HEK293 (cell line): ENCODE measurements at regions not wholly inside any gene's neighbourhood (a gene's known extent, or its start where the extent isn't known, plus 50 kb on each side); places are given as distances from the start of the nearest gene placed in this dataset.

Experiments
- CTCF ChIA-PET: fragments of 350-600 bp; formaldehyde crosslinking; extraction: SDS; loops from one replicate; lab custom pipeline; 2021; ENCODE audit warnings: antibody characterized with exemption; lab: Yijun Ruan, JAX
- POLR2A ChIA-PET: fragments of 300-600 bp; formaldehyde crosslinking; extraction: SDS; loops from one replicate; lab custom pipeline; 2020; ENCODE audit warnings: antibody characterized with exemption, inconsistent platforms; lab: Yijun Ruan, JAX
- H3K27ac ChIP-seq: fragments of 200-500 bp; sonication (Bioruptor generic); 2 replicates; pipeline ENCODE4 v1.5.1; 2014; ENCODE audit warnings: low read depth, low read length, control low read depth, inconsistent platforms; ENCODE audit errors: extremely low read depth
- H3K36me3 ChIP-seq, 2 experiments: fragments of 200-500 bp in 1 of 2; sonication (Bioruptor generic) in 1 of 2; 1 replicate in 1 of 2; 2 replicates in 1 of 2; pipeline ENCODE4 v1.5.1; 2014 to 2017; ENCODE audit warnings: inconsistent platforms in 2 of 2, low read length in 2 of 2; ENCODE audit not compliant: control insufficient read depth in 2 of 2, insufficient read depth in 1 of 2
- H3K4me1 ChIP-seq: fragments of 200-500 bp; sonication (Bioruptor generic); 2 replicates; pipeline ENCODE4 v1.5.1; 2014; ENCODE audit warnings: mild to moderate bottlenecking, low read length, inconsistent platforms; ENCODE audit not compliant: control insufficient read depth, insufficient read depth
- H3K4me3 ChIP-seq: 2 replicates; pipeline ENCODE4 v1.5.1; 2011; ENCODE audit warnings: low read depth, mild to moderate bottlenecking, control low read depth, low read length, moderate library complexity
- H3K9me3 ChIP-seq: fragments of 200-500 bp; sonication (Bioruptor generic); 2 replicates; pipeline ENCODE4 v1.5.1; 2014; ENCODE audit warnings: low read depth, low read length, inconsistent platforms; ENCODE audit not compliant: control insufficient read depth, insufficient read depth
- EGR2 ChIP-seq: fragments of 450-650 bp; formaldehyde crosslinking; IDR thresholded peaks from 2 replicates; pipeline ENCODE4 v1.5.1; 2016; ENCODE audit warnings: low read depth, missing biosample characterization, missing genetic modification characterization
- HOXC10 ChIP-seq: sonication (generic); formaldehyde crosslinking; IDR thresholded peaks from 2 replicates; pipeline ENCODE4 v1.8.1; 2023; ENCODE audit warnings: mild to moderate bottlenecking, missing genetic modification reagents
- MEIS1 ChIP-seq: sonication (generic); formaldehyde crosslinking; IDR thresholded peaks from 2 replicates; pipeline ENCODE4 v1.8.1; 2022; ENCODE audit warnings: missing genetic modification reagents, mild to moderate bottlenecking, borderline replicate concordance
- MYNN ChIP-seq: fragments of 450-650 bp; formaldehyde crosslinking; IDR thresholded peaks from 2 replicates; pipeline ENCODE4 v1.5.1; 2016; ENCODE audit warnings: missing biosample characterization, missing genetic modification characterization, borderline replicate concordance
- MZF1 ChIP-seq: fragments of 450-650 bp; formaldehyde crosslinking; IDR thresholded peaks from 2 replicates; pipeline ENCODE4 v1.5.1; 2017; ENCODE audit warnings: missing biosample characterization, missing genetic modification characterization, borderline replicate concordance
- OVOL3 ChIP-seq: fragments of 450-650 bp; formaldehyde crosslinking; IDR thresholded peaks from 2 replicates; pipeline ENCODE4 v1.5.1; 2016; ENCODE audit warnings: missing biosample characterization, missing genetic modification characterization
- YY2 ChIP-seq: fragments of 450-650 bp; formaldehyde crosslinking; IDR thresholded peaks from 2 replicates; pipeline ENCODE4 v1.5.1; 2016; ENCODE audit warnings: missing biosample characterization, missing genetic modification characterization
- ZFHX2 ChIP-seq: fragments of 450-650 bp; formaldehyde crosslinking; conservative IDR thresholded peaks from 2 replicates; pipeline ENCODE4 v1.5.1; 2016; ENCODE audit warnings: missing biosample characterization, missing genetic modification characterization
- ZNF24 ChIP-seq: fragments of 450-650 bp; formaldehyde crosslinking; IDR thresholded peaks from 2 replicates; pipeline ENCODE4 v1.5.1; 2016; ENCODE audit warnings: missing biosample characterization, missing genetic modification characterization
- ZNF366 ChIP-seq: fragments of 450-650 bp; formaldehyde crosslinking; conservative IDR thresholded peaks from 2 replicates; pipeline ENCODE4 v1.5.1; 2016; ENCODE audit warnings: missing biosample characterization, missing genetic modification characterization
- ZNF391 ChIP-seq: fragments of 450-650 bp; formaldehyde crosslinking; IDR thresholded peaks from 2 replicates; pipeline ENCODE4 v1.5.1; 2016; ENCODE audit warnings: low read depth, missing biosample characterization, missing genetic modification characterization, borderline replicate concordance
- ZNF596 ChIP-seq: fragments of 450-650 bp; IDR thresholded peaks from 2 replicates; pipeline ENCODE4 v1.5.0; 2018; ENCODE audit warnings: missing biosample characterization, mild to moderate bottlenecking, missing genetic modification characterization, moderate library complexity
- ZNF629 ChIP-seq: fragments of 450-650 bp; formaldehyde crosslinking; IDR thresholded peaks from 2 replicates; pipeline ENCODE4 v1.5.1; 2017; ENCODE audit warnings: missing biosample characterization, missing genetic modification characterization
- ZNF677 ChIP-seq: fragments of 450-650 bp; IDR thresholded peaks from 2 replicates; pipeline ENCODE4 v1.5.0; 2018; ENCODE audit warnings: missing biosample characterization, mild to moderate bottlenecking, missing genetic modification characterization, moderate library complexity
- TF ChIP-seq, protein P1 (sequence below): IDR thresholded peaks from 2 replicates; pipeline ENCODE4 v1.6.1; 2011; ENCODE audit warnings: mild to moderate bottlenecking, low read depth, low read length, borderline replicate concordance
- TF ChIP-seq, protein P2 (sequence below): fragments of 450-650 bp; formaldehyde crosslinking; IDR thresholded peaks from 2 replicates; pipeline ENCODE4 v1.5.1; 2016; ENCODE audit warnings: missing biosample characterization, missing genetic modification characterization
- TF ChIP-seq, protein P3 (sequence below): fragments of 450-650 bp; formaldehyde crosslinking; optimal IDR thresholded peaks from 2 replicates; pipeline ENCODE3; 2016; ENCODE audit warnings: missing biosample characterization, mild to moderate bottlenecking, missing genetic modification characterization

DNA sequence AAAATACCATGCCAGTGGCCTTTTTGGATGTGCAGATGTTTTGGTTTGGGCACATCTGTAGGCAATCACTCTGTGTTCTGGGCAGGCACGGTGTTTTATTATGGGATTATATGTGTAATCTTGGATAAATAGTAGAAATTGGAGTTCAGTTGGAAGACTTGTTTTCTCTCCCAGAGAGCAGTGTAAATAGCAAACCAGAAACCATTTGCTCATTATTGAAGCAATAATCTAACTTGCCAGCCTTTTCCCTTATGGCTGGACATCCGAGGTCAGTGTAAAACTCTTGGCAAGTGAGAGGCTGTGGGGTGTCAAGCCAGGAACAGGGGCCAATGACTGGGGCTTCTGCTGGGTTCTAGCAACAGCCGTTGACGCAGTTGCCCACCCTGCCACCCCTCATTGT, 69.9 kb downstream of the IRX3 start (continued):
- TF ChIP-seq YY2 (tag by site-specific recombination) (no peak), HOXC10 (CRISPR knock-in tag) (no peak), EGR2 (no peak), ZNF24 (tag by site-specific recombination) (no peak)
- TF ChIP-seq, protein P1, sequence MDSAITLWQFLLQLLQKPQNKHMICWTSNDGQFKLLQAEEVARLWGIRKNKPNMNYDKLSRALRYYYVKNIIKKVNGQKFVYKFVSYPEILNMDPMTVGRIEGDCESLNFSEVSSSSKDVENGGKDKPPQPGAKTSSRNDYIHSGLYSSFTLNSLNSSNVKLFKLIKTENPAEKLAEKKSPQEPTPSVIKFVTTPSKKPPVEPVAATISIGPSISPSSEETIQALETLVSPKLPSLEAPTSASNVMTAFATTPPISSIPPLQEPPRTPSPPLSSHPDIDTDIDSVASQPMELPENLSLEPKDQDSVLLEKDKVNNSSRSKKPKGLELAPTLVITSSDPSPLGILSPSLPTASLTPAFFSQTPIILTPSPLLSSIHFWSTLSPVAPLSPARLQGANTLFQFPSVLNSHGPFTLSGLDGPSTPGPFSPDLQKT = no peak

DNA sequence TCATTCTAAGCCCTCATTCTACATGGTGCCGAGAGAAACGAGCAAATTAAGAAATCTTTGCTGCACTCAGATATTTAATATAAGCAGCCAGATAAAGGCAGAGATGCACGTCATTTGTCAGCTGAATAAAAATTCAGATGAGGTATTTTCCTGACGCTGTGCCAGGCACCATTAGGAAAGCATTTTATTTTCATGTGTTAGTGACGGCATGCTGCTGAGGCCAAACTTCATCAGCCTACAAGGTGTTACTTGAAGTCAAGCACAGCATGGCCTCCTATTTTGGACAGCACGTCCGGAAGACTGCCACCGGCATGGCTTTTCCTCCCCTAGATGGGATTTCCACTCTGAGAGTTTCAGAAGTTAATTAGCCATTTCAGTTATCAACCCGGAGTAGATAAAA, 70.3 kb downstream of the IRX3 start:
- ChIA-PET POLR2A (no interaction called here), CTCF (no interaction called here)
- TF ChIP-seq, protein P2, sequence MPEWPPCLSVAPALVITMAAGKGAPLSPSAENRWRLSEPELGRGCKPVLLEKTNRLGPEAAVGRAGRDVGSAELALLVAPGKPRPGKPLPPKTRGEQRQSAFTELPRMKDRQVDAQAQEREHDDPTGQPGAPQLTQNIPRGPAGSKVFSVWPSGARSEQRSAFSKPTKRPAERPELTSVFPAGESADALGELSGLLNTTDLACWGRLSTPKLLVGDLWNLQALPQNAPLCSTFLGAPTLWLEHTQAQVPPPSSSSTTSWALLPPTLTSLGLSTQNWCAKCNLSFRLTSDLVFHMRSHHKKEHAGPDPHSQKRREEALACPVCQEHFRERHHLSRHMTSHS (tag by site-specific recombination) = no peak
- no peak overlapping the region for H3K27ac ChIP-seq
- H3K9me3 ChIP-seq = no peaks in the 10 kb centered on the region
- H3K4me1 ChIP-seq = no peaks in the 10 kb centered on the region
- H3K4me3 ChIP-seq = no peak overlapping the region
- no peaks in the 10 kb centered on the region for H3K36me3 ChIP-seq

DNA sequence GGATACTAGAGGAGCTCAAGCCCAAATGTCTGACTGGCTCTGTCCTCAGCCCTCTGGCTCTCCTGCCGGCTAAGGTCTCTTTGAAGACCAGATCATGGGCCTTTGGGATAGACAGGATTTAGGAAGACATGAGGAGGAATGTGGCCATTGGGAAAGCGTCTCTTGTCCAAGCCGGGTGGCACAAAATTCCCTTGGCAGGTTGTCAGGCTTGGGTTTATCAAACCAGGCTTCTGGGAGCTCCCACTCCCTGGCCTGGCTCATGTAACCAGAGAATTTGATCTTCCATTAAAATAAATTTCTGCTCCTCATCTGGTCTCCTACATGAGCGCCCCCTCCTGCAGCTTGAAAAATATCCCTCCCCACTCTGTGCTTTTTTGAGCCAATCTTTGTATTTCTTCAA, 71.1 kb downstream of the IRX3 start:
- CTCF ChIA-PET = no interaction called here
- Histone ChIP-seq H3K4me1 (no peaks in the 10 kb centered on the region), H3K9me3 (no peaks in the 10 kb centered on the region), H3K4me3 (no peak overlapping the region)
- TF ChIP-seq ZNF677 (tag by site-specific recombination) = no peak
- no peak for TF ChIP-seq ZNF366 (tag by site-specific recombination)
- TF ChIP-seq, protein P3, sequence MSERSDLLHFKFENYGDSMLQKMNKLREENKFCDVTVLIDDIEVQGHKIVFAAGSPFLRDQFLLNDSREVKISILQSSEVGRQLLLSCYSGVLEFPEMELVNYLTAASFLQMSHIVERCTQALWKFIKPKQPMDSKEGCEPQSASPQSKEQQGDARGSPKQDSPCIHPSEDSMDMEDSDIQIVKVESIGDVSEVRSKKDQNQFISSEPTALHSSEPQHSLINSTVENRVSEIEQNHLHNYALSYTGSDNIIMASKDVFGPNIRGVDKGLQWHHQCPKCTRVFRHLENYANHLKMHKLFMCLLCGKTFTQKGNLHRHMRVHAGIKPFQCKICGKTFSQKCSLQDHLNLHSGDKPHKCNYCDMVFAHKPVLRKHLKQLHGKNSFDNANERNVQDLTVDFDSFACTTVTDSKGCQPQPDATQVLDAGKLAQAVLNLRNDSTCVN (tag by site-specific recombination) = no peak
- TF ChIP-seq, all 188 proteins: peak for 0
- POLR2A ChIA-PET = no interaction called here
- Histone ChIP-seq H3K27ac (no peak overlapping the region), H3K36me3 (no peaks in the 10 kb centered on the region)

DNA sequence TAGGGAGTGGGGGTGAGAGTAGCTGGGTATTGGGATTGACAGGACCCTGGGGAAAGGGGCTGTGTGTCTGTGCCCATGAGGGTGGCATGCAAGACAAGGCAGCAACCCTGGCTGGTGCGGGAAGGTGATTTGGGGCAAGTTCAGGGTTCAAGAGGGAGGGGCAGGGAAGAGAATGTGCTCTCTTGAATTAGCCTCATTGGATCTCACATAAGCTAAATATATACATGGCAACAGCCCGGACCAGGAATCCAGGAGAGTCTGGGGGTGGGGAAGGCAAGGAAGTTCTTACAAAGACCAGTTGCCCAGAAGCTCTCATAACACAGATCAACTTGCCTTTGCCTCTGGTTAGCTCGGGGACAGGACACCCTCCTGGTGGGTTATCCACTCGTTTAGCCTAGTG, 73.3 kb downstream of the IRX3 start:
- Histone ChIP-seq H3K9me3 (no peaks in the 10 kb centered on the region), H3K27ac (no peak overlapping the region), H3K4me1 (no peaks in the 10 kb centered on the region), H3K36me3 (no peaks in the 10 kb centered on the region), H3K4me3 (no peak overlapping the region)
- CTCF ChIA-PET = no interaction called here
- TF ChIP-seq MYNN (tag by site-specific recombination) (no peak), OVOL3 (tag by site-specific recombination) (no peak), ZNF629 (tag by site-specific recombination) (no peak), ZFHX2 (tag by site-specific recombination) (no peak), MZF1 (tag by site-specific recombination) (no peak), ZNF596 (tag by site-specific recombination) (no peak), ZNF391 (no peak), MEIS1 (CRISPR knock-in tag) (no peak)
- POLR2A ChIA-PET = no interaction called here
